ENCODE measurements at regions not wholly inside any gene's neighbourhood (a gene's known extent, or its start where the extent isn't known, plus 50 kb on each side); places are given as distances from the start of the nearest gene placed in this dataset.

GRCh38 chr1:78232630-78233029 is 186.9 kb downstream of the GIPC2 start:
- TF ChIP-seq POLR2AphosphoS5 (IDR thresholded peaks at IDR 0.05; ENCODE audit: low read depth) (no peak), CTCF (IDR thresholded peaks at IDR 0.05; ENCODE audit: insufficient read depth, low read length) (no peak), REST (IDR thresholded peaks at IDR 0.05; ENCODE audit: insufficient replicate concordance, low read depth) (no peak)

All from HL-60 (cell line).